Panc1 (cell line): ENCODE measurements at regions not wholly inside any gene's neighbourhood (a gene's known extent, or its start where the extent isn't known, plus 50 kb on each side); places are given as distances from the start of the nearest gene placed in this dataset.
A peak's percentile ranks its signal among the peaks of the same experiment; 100 is the strongest.

Experiments used
- ATAC-seq: fragments of 200-7000 bp; cut with Tn5 transposase; 2 replicates; pipeline ENCODE4 v1.9.1; 2020; ENCODE audit warnings: mild to moderate bottlenecking, moderate library complexity
- BruUV-seq: library from RNA; stranded (reverse); fragments of 400-500 nt; replicated peaks from 2 replicates; lab custom pipeline; 2021; lab: Mats Ljungman, UMichigan
- CTCF ChIA-PET: fragments of 300-600 bp; sonication (Branson Sonifier 250); formaldehyde crosslinking; loops from one replicate; lab custom pipeline; 2022; ENCODE audit warnings: antibody characterized with exemption; lab: Charles Lee
- POLR2A ChIA-PET: fragments of 300-600 bp; sonication (Branson Sonifier 250); formaldehyde crosslinking; loops from one replicate; lab custom pipeline; 2022; ENCODE audit warnings: antibody characterized with exemption; lab: Charles Lee
- DNase-seq: peaks from one replicate; pipeline ENCODE4 v3.0.0-alpha.2; 2010; ENCODE audit warnings: low read depth, low spot score
- H3K27ac ChIP-seq: 2 replicates; pipeline ENCODE4 v1.5.1; 2011; ENCODE audit warnings: mild to moderate bottlenecking, low read length, inconsistent platforms
- H3K27me3 ChIP-seq: fragments of 200-500 bp; sonication (Bioruptor generic); 2 replicates; pipeline ENCODE4 v1.6.0; 2014; ENCODE audit warnings: low read length, inconsistent platforms; ENCODE audit not compliant: control insufficient read depth, insufficient read depth
- H3K36me3 ChIP-seq: fragments of 200-500 bp; sonication (Bioruptor generic); 2 replicates; pipeline ENCODE4 v1.5.1; 2014; ENCODE audit warnings: inconsistent platforms, mild to moderate bottlenecking, low read length, moderate library complexity; ENCODE audit not compliant: control insufficient read depth, insufficient read depth
- H3K4me1 ChIP-seq: 2 replicates; pipeline ENCODE4 v1.5.1; 2011; ENCODE audit warnings: inconsistent platforms, mild to moderate bottlenecking, low read length, moderate library complexity; ENCODE audit not compliant: control insufficient read depth, insufficient read depth
- H3K4me3 ChIP-seq, 2 experiments: 2 replicates each; pipeline ENCODE4 v1.5.1; 2011 to 2012; ENCODE audit warnings: low read depth in 2 of 2, low read length in 2 of 2, mild to moderate bottlenecking in 2 of 2, inconsistent platforms in 1 of 2, moderate library complexity in 1 of 2
- H3K9me3 ChIP-seq: fragments of 200-500 bp; sonication (Bioruptor generic); 2 replicates; pipeline ENCODE4 v1.5.1; 2014; ENCODE audit warnings: low read depth, mild to moderate bottlenecking, inconsistent platforms, low read length, moderate library complexity; ENCODE audit not compliant: control insufficient read depth, insufficient read depth
- CTCF ChIP-seq: fragments of 450-650 bp; IDR thresholded peaks from 2 replicates; pipeline ENCODE4 v1.5.1; 2017; ENCODE audit warnings: mild to moderate bottlenecking
- POLR2AphosphoS5 ChIP-seq: IDR thresholded peaks from 2 replicates; pipeline ENCODE4 v1.6.1; 2012; ENCODE audit warnings: mild to moderate bottlenecking, low read depth, low read length, moderate library complexity
- REST ChIP-seq, 2 experiments: IDR thresholded peaks; 2 replicates each; pipeline ENCODE4 v1.6.1; 2011 to 2012; ENCODE audit warnings: low read depth in 2 of 2, control low read depth in 1 of 2, low read length in 1 of 2, mild to moderate bottlenecking in 1 of 2, moderate library complexity in 1 of 2; ENCODE audit not compliant: insufficient read depth in 1 of 2
- SIN3A ChIP-seq: IDR thresholded peaks from 2 replicates; pipeline ENCODE4 v1.6.1; 2012; ENCODE audit warnings: low read depth, mild to moderate bottlenecking, low read length, moderate library complexity, borderline replicate concordance; ENCODE audit not compliant: insufficient read depth
- TCF7L2 ChIP-seq: IDR thresholded peaks from 2 replicates; pipeline ENCODE4 v1.6.1; 2011; ENCODE audit warnings: mild to moderate bottlenecking, low read depth, low read length, inconsistent platforms
- in situ Hi-C: cut with HindIII; loops from 2 replicates; pipeline ENCODE4 v1.10.0; 2016; ENCODE audit warnings: low sequenced_read_pairs, low pct_unique_long_range_greater_than_20kb
- intact Hi-C: fragments of 100-400 bp; cut with micrococcal nuclease; formaldehyde crosslinking; loops from one replicate; pipeline ENCODE4 v1.10.0; 2022; ENCODE audit not compliant: unreplicated experiment

DNA sequence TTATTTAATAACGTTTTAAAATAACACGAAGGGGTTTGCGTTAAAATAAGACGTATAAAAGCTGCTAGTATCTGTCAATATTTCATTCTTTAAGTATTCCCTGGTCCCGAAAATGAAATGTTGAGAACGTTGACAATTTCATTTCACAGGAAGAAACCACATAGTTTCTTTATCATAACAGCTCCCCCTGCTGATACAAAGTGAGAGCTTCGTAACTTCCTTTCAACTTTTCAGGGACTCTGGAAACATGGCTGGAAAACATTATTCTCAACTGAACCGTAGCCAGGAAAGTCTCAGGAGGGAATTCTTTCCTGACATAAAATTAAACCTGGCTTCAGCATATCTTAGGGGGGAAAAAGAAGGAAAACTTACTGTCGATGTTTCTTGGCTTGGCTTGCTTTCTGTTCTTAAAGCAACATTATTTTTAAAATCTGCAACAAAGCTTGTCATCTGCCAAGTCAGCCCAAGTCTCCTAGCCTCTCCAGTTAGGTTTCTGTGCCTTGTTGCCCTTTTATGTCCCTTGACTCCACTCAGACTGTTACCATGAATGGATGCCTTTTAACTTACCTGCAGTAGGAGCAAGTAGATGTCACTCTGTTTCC is 122.9 kb upstream of the DAB2 start:
- ATAC-seq, result no peak; the same call in 1 of the 2 replicates
- DNase-seq, result peak; percentile 42
- H3K4me3 ChIP-seq, result no peak overlapping the region
- in situ Hi-C loops, result no loop called here
- H3K27ac ChIP-seq, result no peak overlapping the region
- intact Hi-C loops, result loop anchor here (1.0 to 5.0 kb wide), 2 partner anchors 171 to 330 kb away; partner anchors contain the start of gene FYB1
- peaks cover 1% of the 10 kb centered on the region for H3K27me3 ChIP-seq
- CTCF ChIA-PET, result interaction anchor here (0.6 to 2.1 kb wide), 5 partner anchors 167 to 1282 kb away, joined by 3 to 29 read pairs (median 3); no protein-coding TSS in a partner anchor
- no TSS peak for BruUV-seq
- POLR2A ChIA-PET, result no interaction called here
- no peaks in the 10 kb centered on the region for H3K9me3 ChIP-seq
- no peaks in the 10 kb centered on the region for H3K4me1 ChIP-seq
- no peak for TF ChIP-seq POLR2AphosphoS5
- TF ChIP-seq CTCF, result peak; percentile 72; the same call in 1 of the 2 replicates
- H3K36me3 ChIP-seq, result no peaks in the 10 kb centered on the region

GRCh38 chr5:39544941-39545340 is 120.2 kb upstream of the DAB2 start:
- no peaks in the 10 kb centered on the region for H3K9me3 ChIP-seq
- no TSS peak for BruUV-seq
- ATAC-seq, result no peak
- no peaks in the 10 kb centered on the region for H3K36me3 ChIP-seq
- peaks cover 7% of the 10 kb centered on the region for H3K27me3 ChIP-seq
- CTCF ChIA-PET, result interaction anchor here (1.6 kb wide), 1 partner anchor 169 kb away, joined by 4 read pairs; no protein-coding TSS in a partner anchor
- no peak overlapping the region for H3K4me3 ChIP-seq
- H3K27ac ChIP-seq, result no peak overlapping the region
- TF ChIP-seq REST (IDR thresholded peaks at IDR 0.05; ENCODE audit: insufficient read depth in 1 of 2, low read depth in 2 of 2, low read length in 1 of 2) (no peak), POLR2AphosphoS5 (no peak), SIN3A (no peak), TCF7L2 (no peak), CTCF (no peak)
- no peaks in the 10 kb centered on the region for H3K4me1 ChIP-seq
- intact Hi-C loops, result loop anchor here (5.0 kb wide), 1 partner anchor 328 kb away; the partner anchor contains the start of gene FYB1
- in situ Hi-C loops, result no loop called here
- POLR2A ChIA-PET, result no interaction called here
- no peak for DNase-seq
